Stimulated activated CD4-positive, alpha-beta T cell treated with anti-CD3 and anti-CD28 coated beads, Interleukin-12 subunit alpha, Interleukin-12 subunit beta, amount 100 ng/mL, for 4 hours (primary cell): ENCODE measurements at regions not wholly inside any gene's neighbourhood (a gene's known extent, or its start where the extent isn't known, plus 50 kb on each side); places are given as distances from the start of the nearest gene placed in this dataset.

Experiments used
- DNase-seq: peaks from one replicate; pipeline ENCODE4 v3.0.0-alpha.2; 2020

GRCh38 chr10:123536176-123536845, 129.8 kb upstream of the GPR26 start:
- DNase-seq: no peak

GRCh38 chr10:123537188-123537961, 128.8 kb upstream of the GPR26 start:
- no peak for DNase-seq

GRCh38 chr10:123538401-123539320, 127.5 kb upstream of the GPR26 start:
- DNase-seq: no peak

GRCh38 chr10:123544986-123545385, 121.2 kb upstream of the GPR26 start:
- no peak for DNase-seq

- DNase-seq: no peak
These were observed 117.4 kb upstream of the GPR26 start for GRCh38 chr10:123548770-123549169.

- DNase-seq: no peak
These were observed 116.2 kb upstream of the GPR26 start for GRCh38 chr10:123549761-123550454.

- DNase-seq: no peak
These were observed 115.5 kb upstream of the GPR26 start for GRCh38 chr10:123550675-123551096.

- no peak for DNase-seq
These were observed 114.9 kb upstream of the GPR26 start for GRCh38 chr10:123551259-123551658.

GRCh38 chr10:123552760-123553554, 113.2 kb upstream of the GPR26 start:
- no peak for DNase-seq

GRCh38 chr10:123553810-123554430, 112.2 kb upstream of the GPR26 start:
- no peak for DNase-seq

- no peak for DNase-seq
These were observed 111.5 kb upstream of the GPR26 start for GRCh38 chr10:123554656-123555055.

GRCh38 chr10:123555616-123556015, 110.5 kb upstream of the GPR26 start:
- DNase-seq: no peak

GRCh38 chr10:123556049-123556448, 110.1 kb upstream of the GPR26 start:
- no peak for DNase-seq

GRCh38 chr10:123556736-123557135, 109.4 kb upstream of the GPR26 start:
- DNase-seq: no peak

GRCh38 chr10:123557366-123558108, 108.6 kb upstream of the GPR26 start:
- no peak for DNase-seq

- no peak for DNase-seq
These were observed 107.5 kb upstream of the GPR26 start for GRCh38 chr10:123558651-123559050.

- DNase-seq: peak; percentile 65
These were observed 106.9 kb upstream of the GPR26 start for GRCh38 chr10:123559066-123559822.

GRCh38 chr10:123559823-123560092, 106.4 kb upstream of the GPR26 start:
- no peak for DNase-seq

GRCh38 chr10:123560301-123561140, 105.6 kb upstream of the GPR26 start:
- DNase-seq: no peak
